ENCODE measurements at regions not wholly inside any gene's neighbourhood (a gene's known extent, or its start where the extent isn't known, plus 50 kb on each side); places are given as distances from the start of the nearest gene placed in this dataset.

DNA sequence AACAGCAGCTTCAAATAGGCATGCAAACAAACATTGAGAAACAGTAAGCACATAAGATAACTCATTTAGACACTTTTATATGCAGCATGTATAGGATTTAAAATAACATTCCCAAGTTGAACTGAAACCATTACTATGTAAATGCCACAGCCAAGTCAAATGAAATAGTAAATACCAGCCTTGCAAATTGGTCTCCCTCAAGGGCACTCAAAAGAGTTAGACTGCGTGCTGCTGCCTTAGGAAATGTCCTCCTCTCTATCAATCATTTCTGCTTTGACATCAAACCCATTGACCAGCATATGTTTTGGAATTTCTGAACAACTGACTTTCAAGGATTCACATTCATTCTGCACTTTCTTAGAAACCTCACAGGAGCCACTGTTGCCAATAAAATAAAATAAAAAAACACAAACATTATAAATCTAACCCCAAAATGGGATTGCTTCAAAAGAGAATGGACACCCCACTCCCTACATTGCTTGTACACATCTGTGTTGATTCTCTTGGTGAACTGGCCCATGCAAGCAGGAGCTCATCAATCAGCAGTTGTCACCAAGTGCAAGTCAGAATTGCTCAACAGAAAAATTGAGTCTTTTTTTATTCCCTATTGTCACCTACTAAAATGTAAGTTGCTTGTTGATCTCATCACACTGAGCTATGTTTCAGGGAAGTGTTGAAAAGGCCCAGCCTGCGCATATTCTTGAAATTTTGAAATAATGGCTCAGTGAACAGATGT lies 256.2 kb downstream of the DAD1 start:
- intact Hi-C loops (cut with DNase I), result no loop called here
- DNase-seq (ENCODE audit: low spot score), result no peak

DNA sequence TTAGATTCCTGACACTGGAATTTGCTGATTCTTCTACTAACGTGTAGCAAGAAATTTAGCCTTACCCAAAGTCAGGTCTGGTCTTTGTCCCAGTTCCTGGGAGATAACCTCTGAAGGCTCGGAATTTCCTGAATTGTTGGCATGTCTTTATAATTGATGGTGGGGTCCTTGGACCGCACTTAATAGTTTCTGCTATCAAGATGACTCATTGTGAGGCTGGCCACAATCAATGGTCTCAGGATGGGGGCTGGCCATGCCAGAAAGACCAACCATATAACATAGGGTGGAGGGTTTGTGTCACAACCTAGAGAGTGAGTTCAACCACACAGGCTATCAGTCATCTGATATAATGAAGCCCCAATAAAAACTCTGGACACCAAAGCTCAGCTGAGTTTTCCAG lies 259.7 kb downstream of the DAD1 start:
- DNase-seq (ENCODE audit: low spot score), result no peak
- intact Hi-C loops (cut with DNase I), result no loop called here

DNA sequence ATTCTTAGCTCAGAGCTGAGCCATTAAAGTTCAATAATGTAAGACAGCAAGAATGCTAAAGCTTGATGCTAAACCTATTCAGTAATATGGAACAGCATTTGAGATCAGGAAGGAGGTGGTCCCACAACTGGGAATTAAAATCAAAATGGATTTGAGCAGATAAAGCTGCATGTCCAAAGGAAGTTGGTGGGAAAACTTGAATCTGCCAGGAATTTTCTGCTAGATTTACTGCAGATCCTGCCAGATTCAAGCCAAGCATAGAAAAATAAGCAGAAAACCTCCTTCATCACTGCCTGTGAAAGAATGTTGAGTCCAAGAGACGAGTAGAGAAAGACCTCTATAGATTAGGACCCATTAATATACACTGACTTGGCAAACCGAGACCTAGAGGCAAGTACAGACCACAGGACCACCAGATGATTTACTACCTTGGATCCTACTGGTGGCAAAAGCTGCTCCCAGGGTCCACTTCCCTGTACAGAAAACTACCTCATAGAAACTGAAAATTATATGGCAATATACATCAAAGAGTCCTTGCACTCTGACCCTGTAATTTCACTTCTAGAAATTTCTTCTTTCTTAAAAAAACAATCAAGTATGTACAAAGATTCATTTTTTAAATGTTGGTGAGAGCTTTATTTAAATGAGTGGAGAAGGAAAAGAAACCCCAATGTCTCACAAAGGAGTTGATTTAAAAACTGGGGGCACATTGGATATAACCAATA lies 263.2 kb downstream of the DAD1 start:
- DNase-seq (ENCODE audit: low spot score), result no peak
- intact Hi-C loops (cut with DNase I), result no loop called here

DNA sequence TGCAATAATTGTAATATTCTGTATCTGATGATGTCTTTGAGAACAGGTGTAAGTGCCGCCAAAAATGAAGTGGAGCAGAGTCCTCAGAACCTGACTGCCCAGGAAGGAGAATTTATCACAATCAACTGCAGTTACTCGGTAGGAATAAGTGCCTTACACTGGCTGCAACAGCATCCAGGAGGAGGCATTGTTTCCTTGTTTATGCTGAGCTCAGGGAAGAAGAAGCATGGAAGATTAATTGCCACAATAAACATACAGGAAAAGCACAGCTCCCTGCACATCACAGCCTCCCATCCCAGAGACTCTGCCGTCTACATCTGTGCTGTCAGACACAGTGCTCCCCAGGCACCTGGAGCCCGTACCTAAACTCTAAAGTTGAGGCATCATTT lies 268.7 kb downstream of the DAD1 start:
- DNase-seq (ENCODE audit: low spot score), result no peak
- intact Hi-C loops (cut with DNase I), result no loop called here

DNA sequence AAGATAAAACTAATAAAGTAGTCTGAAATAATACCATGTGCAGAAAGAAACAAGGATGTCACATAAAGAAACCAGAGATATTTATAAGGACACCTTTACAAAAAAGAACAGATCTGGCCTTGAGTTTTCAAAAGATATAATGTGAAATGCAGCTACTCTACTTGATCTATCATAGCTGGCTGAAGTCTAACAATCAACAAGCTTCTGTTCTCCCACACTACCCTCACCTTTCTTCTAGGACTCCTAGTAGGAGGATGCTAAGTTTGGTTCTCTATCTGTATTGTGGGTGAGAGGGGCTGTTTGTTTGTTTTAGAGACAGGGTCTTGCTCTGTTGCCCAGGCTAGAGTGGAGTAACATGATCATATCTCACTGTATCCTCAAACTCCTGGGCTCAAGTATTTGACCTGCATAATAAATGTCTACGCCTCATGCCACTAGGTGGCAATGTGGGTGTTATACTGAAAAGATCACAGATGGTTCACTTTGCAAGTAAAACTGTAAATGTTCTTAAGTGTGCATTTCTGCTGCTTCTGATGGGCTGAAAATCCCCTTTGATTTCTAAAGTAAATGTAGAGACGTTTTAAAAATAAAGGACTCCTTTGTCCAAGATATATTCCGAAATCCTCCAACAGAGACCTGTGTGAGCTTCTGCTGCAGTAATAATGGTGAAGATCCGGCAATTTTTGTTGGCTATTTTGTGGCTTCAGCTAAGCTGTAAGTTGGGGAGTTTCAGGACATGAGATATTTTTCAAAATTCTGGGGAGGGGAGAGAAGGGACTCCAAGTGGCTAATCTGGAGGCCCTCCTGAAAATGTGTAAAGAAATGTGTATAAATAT lies 269.3 kb downstream of the DAD1 start:
- DNase-seq (ENCODE audit: low spot score), result no peak

DNA sequence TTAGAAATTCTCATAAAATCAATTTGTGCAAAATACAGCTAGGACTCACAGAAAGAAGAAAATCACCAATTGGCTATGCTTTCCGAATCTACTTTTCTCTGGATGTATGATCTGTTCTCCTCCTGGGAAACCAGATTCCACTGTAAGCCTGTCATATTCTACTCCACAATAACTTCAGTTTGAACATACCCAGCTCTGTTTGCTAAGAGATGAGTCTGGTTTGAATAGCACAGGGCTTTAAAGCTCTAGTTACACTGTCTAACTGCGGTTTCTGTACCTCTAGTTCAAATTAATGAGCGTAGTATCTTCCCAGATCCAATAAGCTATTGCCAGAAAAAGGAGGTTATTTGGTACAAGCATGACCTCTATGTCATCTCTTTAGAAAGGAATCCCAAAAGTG lies 270.1 kb downstream of the DAD1 start:
- DNase-seq (ENCODE audit: low spot score), result no peak
- intact Hi-C loops (cut with DNase I), result loop anchor here (5.0 kb wide), 1 partner anchor 53 kb away; no protein-coding TSS in a partner anchor

More for the DNA sequence above, 269.3 kb downstream of the DAD1 start:
- intact Hi-C loops (cut with DNase I), result loop anchor here (5.0 kb wide), 1 partner anchor 53 kb away; no protein-coding TSS in a partner anchor

DNA sequence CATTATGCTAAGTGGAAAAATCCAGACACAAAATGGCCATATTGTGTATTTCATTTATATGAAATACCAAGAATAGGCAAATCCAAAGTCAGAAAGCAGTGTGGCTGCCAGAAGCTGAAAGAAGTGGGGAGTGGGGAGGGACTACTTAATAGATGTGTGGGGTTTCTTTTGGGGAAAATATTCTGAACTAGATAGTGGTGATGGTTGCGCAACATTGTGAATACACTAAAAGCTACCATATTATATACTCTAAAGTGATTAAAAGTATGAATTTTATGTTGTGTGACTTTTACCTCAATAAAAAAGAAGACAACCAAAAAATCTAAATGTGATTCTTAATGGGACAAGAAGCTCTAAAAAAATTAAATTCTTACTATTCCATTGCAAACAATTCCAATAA lies 272.6 kb downstream of the DAD1 start:
- intact Hi-C loops (cut with DNase I), result loop anchor here (5.0 kb wide), 1 partner anchor 56 kb away; no protein-coding TSS in a partner anchor

DNA sequence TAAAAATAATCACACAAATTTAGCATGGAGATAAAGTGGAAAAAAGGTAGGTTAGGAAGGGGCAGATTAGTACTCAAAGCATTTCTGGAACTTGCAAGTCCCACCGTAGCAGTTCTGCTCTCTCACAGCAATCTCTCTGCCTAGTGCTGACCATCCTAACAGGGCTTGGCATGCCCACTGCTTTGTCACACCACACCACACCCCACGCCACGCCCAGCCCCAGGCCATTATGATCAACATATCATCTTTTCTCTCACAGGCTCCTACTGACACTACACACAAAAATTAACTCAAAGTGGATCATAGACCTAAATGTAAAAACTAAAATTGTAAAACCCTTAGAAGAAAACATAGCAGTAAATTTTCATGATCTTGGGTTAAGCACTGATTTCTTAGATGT lies 273.7 kb downstream of the DAD1 start:
- intact Hi-C loops (cut with DNase I), result loop anchor here (5.0 kb wide), 1 partner anchor 57 kb away; no protein-coding TSS in a partner anchor
- no peak for DNase-seq (ENCODE audit: low spot score)

More for the DNA sequence above, 272.6 kb downstream of the DAD1 start:
- DNase-seq (ENCODE audit: low spot score), result no peak

DNA sequence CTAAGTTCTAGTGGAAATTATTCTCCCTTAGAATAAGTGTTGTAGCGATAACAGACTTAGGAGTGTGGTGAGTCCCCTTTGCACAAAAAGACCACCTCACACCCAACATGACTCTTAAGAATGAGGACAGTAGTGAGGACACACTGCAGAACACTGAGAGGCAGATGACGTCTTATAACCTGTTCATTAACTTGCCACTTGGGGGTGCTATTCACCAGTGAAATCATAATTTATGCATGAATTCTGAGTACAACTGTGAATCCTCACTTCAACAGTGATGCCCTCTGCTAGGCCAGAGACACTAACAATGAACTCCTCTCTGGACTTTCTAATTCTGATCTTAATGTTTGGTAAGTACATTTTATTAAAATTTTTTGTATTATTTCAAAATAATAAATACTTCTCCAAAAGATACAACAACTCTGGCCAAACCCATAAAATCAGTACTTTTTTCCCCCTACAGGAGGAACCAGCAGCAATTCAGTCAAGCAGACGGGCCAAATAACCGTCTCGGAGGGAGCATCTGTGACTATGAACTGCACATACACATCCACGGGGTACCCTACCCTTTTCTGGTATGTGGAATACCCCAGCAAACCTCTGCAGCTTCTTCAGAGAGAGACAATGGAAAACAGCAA lies 274.7 kb downstream of the DAD1 start:
- DNase-seq (ENCODE audit: low spot score), result no peak
- intact Hi-C loops (cut with DNase I), result no loop called here

DNA sequence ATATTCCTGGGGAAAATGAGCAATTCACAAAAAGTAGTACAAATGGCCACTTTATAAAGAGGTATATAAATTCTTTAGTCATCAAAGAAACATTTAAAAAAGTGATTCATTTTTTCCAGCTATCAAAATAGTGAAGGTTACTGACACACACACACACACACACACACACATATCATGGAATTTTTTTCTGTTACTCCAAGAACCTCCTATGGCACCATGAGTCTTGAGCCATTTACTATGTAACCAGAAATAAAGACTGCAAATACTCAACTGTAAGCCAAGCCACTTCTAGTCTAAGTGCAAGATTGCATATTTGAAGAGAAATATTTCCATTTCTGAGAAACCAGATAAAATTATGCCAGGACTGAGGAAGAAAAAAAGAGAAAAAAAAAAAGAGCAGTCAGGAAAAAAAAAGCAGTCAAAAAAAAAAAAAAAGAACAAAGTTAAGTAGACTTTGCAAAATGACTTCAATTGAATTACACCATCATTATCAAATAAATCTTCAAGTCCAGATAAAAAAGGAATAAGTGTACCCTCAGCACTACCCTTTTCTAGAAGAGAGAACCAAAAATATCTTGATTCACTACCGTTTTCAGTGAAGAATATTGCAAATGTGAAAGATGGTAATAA lies 275.7 kb downstream of the DAD1 start:
- no peak for DNase-seq (ENCODE audit: low spot score)
- intact Hi-C loops (cut with DNase I), result no loop called here

DNA sequence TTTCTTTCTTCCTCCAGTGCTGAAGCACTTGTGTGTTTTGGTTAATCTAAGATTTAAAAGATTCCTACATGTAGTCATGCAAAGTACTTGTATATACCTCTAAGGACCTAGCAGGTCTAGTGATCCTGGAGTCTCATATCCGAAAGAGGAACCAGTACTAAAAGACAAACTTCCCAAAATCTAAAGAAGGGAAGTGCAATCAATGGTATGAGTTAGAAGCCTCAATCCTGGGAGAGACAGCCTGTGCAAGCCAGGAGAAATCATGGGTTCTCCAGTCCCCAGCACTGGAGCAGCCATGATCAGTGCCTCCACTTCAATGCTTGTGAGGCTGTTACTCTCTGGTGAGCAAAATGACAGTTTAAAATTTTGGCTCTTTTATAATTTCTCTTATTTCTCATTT lies 277.4 kb downstream of the DAD1 start:
- intact Hi-C loops (cut with DNase I), result no loop called here
- no peak for DNase-seq (ENCODE audit: low spot score)

DNA sequence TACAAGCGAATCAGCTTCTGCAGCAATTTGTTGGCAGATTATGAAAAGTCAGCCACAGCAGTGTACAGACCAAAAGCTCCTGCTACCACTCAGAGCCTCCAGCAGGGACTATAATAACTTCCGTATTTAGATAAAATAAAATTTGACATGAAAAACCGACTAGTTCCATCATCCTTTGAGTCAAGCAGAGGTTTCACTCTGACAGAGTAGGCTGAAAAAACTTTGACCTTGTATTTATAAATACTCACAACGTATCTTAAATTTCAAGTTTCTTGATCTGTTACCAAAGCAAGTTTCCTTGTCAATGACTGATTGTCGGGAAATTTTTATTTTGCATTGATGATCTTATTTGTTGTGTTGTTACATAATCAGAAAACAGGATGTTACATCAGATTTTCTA lies 283.4 kb downstream of the DAD1 start:
- DNase-seq (ENCODE audit: low spot score), result no peak
- intact Hi-C loops (cut with DNase I), result no loop called here

DNA sequence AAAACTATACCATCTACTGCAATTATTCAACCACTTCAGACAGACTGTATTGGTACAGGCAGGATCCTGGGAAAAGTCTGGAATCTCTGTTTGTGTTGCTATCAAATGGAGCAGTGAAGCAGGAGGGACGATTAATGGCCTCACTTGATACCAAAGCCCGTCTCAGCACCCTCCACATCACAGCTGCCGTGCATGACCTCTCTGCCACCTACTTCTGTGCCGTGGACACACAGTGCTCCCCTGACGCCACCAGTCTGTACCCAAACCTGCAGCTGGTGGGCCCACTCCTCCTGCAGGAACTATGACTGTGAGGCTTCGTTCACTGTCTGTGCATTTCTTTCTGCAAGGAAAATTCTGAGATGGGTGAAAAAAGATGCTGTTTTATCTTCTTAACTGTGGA lies 284.7 kb downstream of the DAD1 start:
- intact Hi-C loops (cut with DNase I), result no loop called here
- DNase-seq (ENCODE audit: low spot score), result no peak

DNA sequence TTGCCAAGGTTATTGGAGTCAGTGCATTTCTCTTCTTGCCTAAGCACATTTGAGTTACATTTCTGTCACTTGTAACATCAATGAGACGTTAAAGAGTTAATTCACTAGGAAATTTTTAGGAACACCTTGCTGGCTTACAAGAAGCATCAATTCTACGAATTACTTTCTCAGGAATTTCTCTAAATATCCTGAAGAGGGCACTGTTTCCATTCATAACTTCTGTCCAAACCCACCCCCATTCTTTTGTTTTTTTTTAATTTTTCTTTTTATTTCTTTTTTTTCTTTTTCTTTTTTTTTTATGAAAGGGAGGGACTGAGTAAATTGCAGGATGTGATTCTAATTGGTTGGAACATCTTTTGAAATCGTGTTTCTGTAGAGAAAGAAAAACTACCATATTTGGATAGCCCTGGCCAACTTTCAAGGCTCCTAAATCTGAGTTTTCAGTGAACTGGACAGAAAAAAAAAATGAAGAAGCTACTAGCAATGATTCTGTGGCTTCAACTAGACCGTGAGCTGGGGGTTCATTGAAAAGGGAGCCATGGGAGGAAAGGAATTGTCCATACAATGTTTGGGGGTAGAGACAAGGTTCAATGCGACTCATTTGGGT lies 285.3 kb downstream of the DAD1 start:
- DNase-seq (ENCODE audit: low spot score), result no peak
- intact Hi-C loops (cut with DNase I), result no loop called here

DNA sequence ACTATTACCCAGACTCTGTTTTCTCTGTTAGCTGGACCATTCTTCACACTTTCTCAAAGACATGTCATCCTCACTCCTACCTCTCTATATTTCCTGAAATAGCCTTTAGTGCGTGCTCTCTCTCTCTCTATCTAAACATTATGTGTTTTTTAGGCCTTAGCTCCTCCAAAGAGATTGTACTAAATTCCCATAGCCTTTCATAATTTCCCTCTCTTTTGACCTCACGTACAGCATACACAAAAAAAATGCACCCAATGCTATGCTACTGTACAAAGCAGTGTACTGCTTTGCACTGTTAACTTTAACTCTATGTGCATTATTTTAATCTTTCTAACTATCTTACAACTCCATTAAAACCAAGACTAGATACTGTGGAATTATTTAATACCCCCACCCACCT lies 288.4 kb downstream of the DAD1 start:
- DNase-seq (ENCODE audit: low spot score), result no peak

DNA sequence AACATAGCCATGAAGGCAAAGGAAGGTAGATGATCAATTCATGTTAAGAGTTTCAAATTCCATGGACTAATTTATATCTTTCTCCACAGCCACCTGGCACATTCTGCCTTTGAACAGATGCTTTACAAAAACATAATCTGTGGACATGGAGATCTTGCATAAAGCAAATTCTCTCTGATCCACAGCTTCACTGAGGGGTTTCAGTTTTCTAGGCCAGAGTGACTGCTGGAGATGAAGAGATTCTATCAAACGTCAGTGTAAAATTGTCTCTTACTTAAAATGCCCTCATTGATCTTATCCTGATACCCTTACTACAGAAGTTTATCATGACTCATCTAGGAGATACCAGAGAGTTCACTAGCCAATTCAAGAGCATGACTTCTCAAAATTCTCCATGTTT lies 291.6 kb downstream of the DAD1 start:
- intact Hi-C loops (cut with DNase I), result no loop called here
- DNase-seq (ENCODE audit: low spot score), result no peak

More for the DNA sequence above, 288.4 kb downstream of the DAD1 start:
- intact Hi-C loops (cut with DNase I), result no loop called here

DNA sequence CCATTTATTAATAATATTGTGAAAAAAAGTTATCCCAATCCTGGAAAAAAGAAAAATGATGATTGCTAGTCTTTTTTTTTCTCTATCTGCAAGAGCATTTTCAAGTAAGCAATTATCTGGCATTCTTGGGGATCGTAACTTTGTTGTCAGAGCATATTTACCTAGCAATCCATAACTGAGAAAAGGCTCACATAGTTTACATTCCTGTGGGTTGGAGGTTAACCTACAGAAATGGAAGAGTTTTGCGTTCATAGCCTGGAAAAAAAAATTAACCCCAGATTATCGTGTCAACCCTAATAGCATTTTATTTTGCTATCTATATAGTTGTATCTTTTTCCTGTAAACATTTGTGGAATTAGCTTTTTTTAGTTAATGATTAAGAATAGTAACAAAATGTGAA lies 292.3 kb downstream of the DAD1 start:
- no peak for DNase-seq (ENCODE audit: low spot score)
- intact Hi-C loops (cut with DNase I), result no loop called here

DNA sequence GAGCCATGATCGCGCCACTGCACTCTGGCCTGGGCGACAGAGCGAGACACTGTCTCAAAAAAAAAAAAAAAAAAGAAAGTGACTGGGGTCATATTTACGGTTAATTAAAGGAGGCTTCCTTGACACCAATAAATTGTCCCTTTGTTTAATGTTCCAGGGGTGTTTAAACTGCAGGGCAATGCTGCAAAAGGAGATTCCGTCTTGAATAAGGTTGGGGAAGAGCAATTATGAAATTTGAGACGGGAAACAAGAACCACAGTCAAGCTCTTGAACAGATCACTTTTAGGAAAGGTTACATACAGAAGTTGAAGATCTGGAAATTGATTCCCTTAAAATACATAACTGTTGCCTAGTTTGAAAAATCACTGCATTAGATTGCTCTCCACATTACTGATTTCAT lies 292.9 kb downstream of the DAD1 start:
- intact Hi-C loops (cut with DNase I), result no loop called here
- DNase-seq (ENCODE audit: low spot score), result no peak

DNA sequence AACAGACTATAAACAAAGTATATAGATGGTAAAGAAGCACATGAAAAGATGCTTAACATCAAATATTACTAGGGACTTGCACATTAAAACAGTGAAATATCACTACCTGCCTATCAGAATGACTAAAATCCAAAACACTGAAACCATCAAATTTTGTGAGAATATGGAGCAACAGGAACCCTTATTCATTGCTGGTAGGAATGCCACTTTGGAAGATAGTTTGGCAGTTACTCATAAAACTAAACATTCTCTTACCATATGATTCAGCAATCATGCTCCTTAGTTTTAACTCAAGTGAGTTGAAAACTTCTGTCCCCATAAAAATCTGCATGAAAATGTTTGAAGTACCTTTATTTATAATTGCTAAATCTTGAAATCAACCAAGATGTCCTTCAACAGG lies 297.6 kb downstream of the DAD1 start:
- DNase-seq (ENCODE audit: low spot score), result no peak
- intact Hi-C loops (cut with DNase I), result no loop called here
